K562 (cell line): ENCODE measurements at regions not wholly inside any gene's neighbourhood (a gene's known extent, or its start where the extent isn't known, plus 50 kb on each side); places are given as distances from the start of the nearest gene placed in this dataset.

Experiments used
- BRCA1 ChIP-seq, 2 experiments: fragments of 450-650 bp in 1 of 2; sonication (generic) in 1 of 2; formaldehyde crosslinking in 1 of 2; IDR thresholded peaks; 2 replicates each; pipeline versions ENCODE4 v1.5.0 to v1.6.1; 2017 to 2020; ENCODE audit warnings: mild to moderate bottlenecking in 1 of 2, missing genetic modification reagents in 1 of 2
- KDM1A ChIP-seq, 2 experiments: fragments of 450-650 bp; IDR thresholded peaks; 2 replicates each; pipeline ENCODE4 v1.6.1; 2016; ENCODE audit warnings: mild to moderate bottlenecking in 2 of 2
- MAZ ChIP-seq, 2 experiments: fragments of 450-650 bp in 1 of 2; sonication (generic) in 1 of 2; formaldehyde crosslinking; IDR thresholded peaks in 1 of 2; conservative IDR thresholded peaks in 1 of 2; 2 replicates each; pipeline versions ENCODE4 v1.4.0 to v1.5.0; 2020; ENCODE audit warnings: mild to moderate bottlenecking in 1 of 2, missing genetic modification reagents in 1 of 2
- PML ChIP-seq: IDR thresholded peaks from 2 replicates; pipeline ENCODE4 v1.6.1; 2012; ENCODE audit warnings: low read length, inconsistent platforms
- RBM15 ChIP-seq: fragments of 200-400 bp; formaldehyde crosslinking; IDR thresholded peaks from 2 replicates; pipeline ENCODE4 v1.6.1; 2018; ENCODE audit warnings: mild to moderate bottlenecking, low read length, moderate library complexity; ENCODE audit not compliant: insufficient read depth
- RBM22 ChIP-seq: fragments of 200-400 bp; formaldehyde crosslinking; IDR thresholded peaks from 2 replicates; pipeline ENCODE4 v1.6.1; 2018; ENCODE audit warnings: low read length, low read depth; ENCODE audit not compliant: poor library complexity, severe bottlenecking
- SIN3A ChIP-seq, 2 experiments: fragments of 150-350 bp in 1 of 2; IDR thresholded peaks; 2 replicates each; pipeline ENCODE4 v1.6.1; 2011 to 2016; ENCODE audit warnings: borderline replicate concordance in 2 of 2, low read depth in 2 of 2, low read length in 2 of 2, mild to moderate bottlenecking in 2 of 2, moderate library complexity in 2 of 2; ENCODE audit not compliant: control insufficient read depth in 1 of 2
- YY1 ChIP-seq, 3 experiments: IDR thresholded peaks; 2 replicates each; pipeline ENCODE4 v1.6.1; 2011; ENCODE audit warnings: low read length in 2 of 3, mild to moderate bottlenecking in 2 of 3, moderate library complexity in 2 of 3, borderline replicate concordance in 1 of 3, control low read depth in 1 of 3, low read depth in 1 of 3; ENCODE audit not compliant: insufficient read depth in 3 of 3, insufficient replicate concordance in 2 of 3, control insufficient read depth in 1 of 3, insufficient read length in 1 of 3; ENCODE audit errors: extremely low read depth in 1 of 3
- ZNF175 ChIP-seq: fragments of 200-800 bp; sonication (Bioruptor generic); IDR thresholded peaks from 2 replicates; pipeline ENCODE4 v1.6.1; 2016; ENCODE audit warnings: low read depth, mild to moderate bottlenecking, missing genetic modification characterization, missing compliant biosample characterization
- ZNF217 ChIP-seq: sonication (generic); formaldehyde crosslinking; IDR thresholded peaks from 2 replicates; pipeline ENCODE4 v1.8.0; 2022; ENCODE audit warnings: mild to moderate bottlenecking, missing genetic modification reagents
- ZNF354B ChIP-seq: fragments of 250-450 bp; sonication (Bioruptor Pico); IDR thresholded peaks from 2 replicates; pipeline ENCODE4 v1.4.0; 2020
- TF ChIP-seq, protein P1 (sequence below): sonication (generic); formaldehyde crosslinking; IDR thresholded peaks from 2 replicates; pipeline ENCODE4 v1.8.1; 2023; ENCODE audit warnings: mild to moderate bottlenecking, missing genetic modification reagents
- TF ChIP-seq, protein P2 (sequence below): sonication (generic); formaldehyde crosslinking; IDR thresholded peaks from 2 replicates; pipeline ENCODE4 v1.8.0; 2022; ENCODE audit warnings: mild to moderate bottlenecking, missing genetic modification reagents

DNA sequence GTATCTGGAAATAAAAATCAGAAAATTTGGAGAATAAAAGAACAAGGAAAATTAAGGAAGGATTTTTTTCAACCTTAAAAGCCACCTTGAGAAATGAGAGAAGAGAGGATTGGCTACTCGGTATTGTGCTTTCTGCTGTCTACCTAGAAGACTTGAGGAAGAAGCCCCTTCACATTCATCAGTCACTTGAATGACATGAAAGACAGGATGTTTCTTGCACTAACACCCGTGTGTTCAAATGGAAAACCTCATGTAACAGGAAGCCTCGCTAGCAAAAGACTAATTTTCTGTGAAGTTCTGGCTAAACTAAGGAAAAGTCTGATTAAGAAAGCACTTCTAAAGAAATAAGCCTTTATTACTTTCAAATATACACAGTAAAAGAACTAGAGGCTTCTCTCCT is 69.9 kb downstream of the OLIG3 start:
- TF ChIP-seq, protein P1, sequence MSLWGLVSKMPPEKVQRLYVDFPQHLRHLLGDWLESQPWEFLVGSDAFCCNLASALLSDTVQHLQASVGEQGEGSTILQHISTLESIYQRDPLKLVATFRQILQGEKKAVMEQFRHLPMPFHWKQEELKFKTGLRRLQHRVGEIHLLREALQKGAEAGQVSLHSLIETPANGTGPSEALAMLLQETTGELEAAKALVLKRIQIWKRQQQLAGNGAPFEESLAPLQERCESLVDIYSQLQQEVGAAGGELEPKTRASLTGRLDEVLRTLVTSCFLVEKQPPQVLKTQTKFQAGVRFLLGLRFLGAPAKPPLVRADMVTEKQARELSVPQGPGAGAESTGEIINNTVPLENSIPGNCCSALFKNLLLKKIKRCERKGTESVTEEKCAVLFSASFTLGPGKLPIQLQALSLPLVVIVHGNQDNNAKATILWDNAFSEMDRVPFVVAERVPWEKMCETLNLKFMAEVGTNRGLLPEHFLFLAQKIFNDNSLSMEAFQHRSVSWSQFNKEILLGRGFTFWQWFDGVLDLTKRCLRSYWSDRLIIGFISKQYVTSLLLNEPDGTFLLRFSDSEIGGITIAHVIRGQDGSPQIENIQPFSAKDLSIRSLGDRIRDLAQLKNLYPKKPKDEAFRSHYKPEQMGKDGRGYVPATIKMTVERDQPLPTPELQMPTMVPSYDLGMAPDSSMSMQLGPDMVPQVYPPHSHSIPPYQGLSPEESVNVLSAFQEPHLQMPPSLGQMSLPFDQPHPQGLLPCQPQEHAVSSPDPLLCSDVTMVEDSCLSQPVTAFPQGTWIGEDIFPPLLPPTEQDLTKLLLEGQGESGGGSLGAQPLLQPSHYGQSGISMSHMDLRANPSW: no peak
- TF ChIP-seq YY1 (IDR thresholded peaks at IDR 0.05; ENCODE audit: borderline replicate concordance in 1 of 3, control insufficient read depth in 1 of 3, extremely low read depth in 1 of 3, insufficient read depth in 3 of 3, insufficient read length in 1 of 3, insufficient replicate concordance in 2 of 3, low read depth in 1 of 3, low read length in 2 of 3) (no peak), ZNF354B (CRISPR knock-in tag) (no peak), MAZ (CRISPR knock-in tag; conservative IDR thresholded peaks at IDR 0.05 in 1 of 2, IDR thresholded peaks at IDR 0.05 in 1 of 2) (no peak), RBM15 (no peak), BRCA1 (IDR thresholded peaks at IDR 0.05) (no peak), BRCA1 (CRISPR knock-in tag; IDR thresholded peaks at IDR 0.05) (no peak), PML (no peak), KDM1A (IDR thresholded peaks at IDR 0.05) (no peak), SIN3A (IDR thresholded peaks at IDR 0.05; ENCODE audit: borderline replicate concordance in 2 of 2, control insufficient read depth in 1 of 2, low read depth in 2 of 2, low read length in 2 of 2) (no peak), ZNF217 (CRISPR knock-in tag) (no peak), RBM22 (no peak), ZNF175 (CRISPR knock-in tag) (no peak)
- TF ChIP-seq, protein P2, sequence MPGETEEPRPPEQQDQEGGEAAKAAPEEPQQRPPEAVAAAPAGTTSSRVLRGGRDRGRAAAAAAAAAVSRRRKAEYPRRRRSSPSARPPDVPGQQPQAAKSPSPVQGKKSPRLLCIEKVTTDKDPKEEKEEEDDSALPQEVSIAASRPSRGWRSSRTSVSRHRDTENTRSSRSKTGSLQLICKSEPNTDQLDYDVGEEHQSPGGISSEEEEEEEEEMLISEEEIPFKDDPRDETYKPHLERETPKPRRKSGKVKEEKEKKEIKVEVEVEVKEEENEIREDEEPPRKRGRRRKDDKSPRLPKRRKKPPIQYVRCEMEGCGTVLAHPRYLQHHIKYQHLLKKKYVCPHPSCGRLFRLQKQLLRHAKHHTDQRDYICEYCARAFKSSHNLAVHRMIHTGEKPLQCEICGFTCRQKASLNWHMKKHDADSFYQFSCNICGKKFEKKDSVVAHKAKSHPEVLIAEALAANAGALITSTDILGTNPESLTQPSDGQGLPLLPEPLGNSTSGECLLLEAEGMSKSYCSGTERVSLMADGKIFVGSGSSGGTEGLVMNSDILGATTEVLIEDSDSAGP (CRISPR knock-in tag): no peak
